ENCODE measurements at regions not wholly inside any gene's neighbourhood (a gene's known extent, or its start where the extent isn't known, plus 50 kb on each side); places are given as distances from the start of the nearest gene placed in this dataset.

- DNase-seq = peak; percentile 15
Measured at GRCh38 chr4:115165503-115165902, 52.1 kb upstream of the NDST4 start.

All from inflammatory macrophage treated with lipopolysaccharide for 4 hours (primary cell).